ENCODE measurements at regions not wholly inside any gene's neighbourhood (a gene's known extent, or its start where the extent isn't known, plus 50 kb on each side); places are given as distances from the start of the nearest gene placed in this dataset.

- Histone ChIP-seq H3K4me3 (replicated peaks in 1 of 3; ENCODE audit: insufficient read depth in 1 of 3, low read depth in 1 of 3, low read length in 3 of 3) (no peak overlapping the region), H3K27ac (ENCODE audit: insufficient read depth, low read depth, low read length) (no peak overlapping the region), H2AFZ (ENCODE audit: low read depth, low read length) (no peak overlapping the region), H3K9me3 (replicated peaks; ENCODE audit: control insufficient read depth, insufficient read depth, low read length) (no peaks in the 10 kb centered on the region), H4K20me1 (replicated peaks; ENCODE audit: control insufficient read depth, extremely low read depth, insufficient read depth, low read length) (no peaks in the 10 kb centered on the region), H3K4me2 (ENCODE audit: insufficient read depth, low read length) (no peak overlapping the region), H3K79me2 (ENCODE audit: control insufficient read depth, insufficient read depth, low read length) (no peaks in the 10 kb centered on the region), H3K27me3 (ENCODE audit: control insufficient read depth in 2 of 2, insufficient read depth in 2 of 2, low read length in 2 of 2) (no peaks in the 10 kb centered on the region), H3K9ac (replicated peaks; ENCODE audit: extremely low read depth, insufficient read depth, low read length) (no peak overlapping the region), H3K9me1 (replicated peaks; ENCODE audit: control insufficient read depth, extremely low read depth, insufficient read depth, low read length) (no peaks in the 10 kb centered on the region), H3K36me3 (ENCODE audit: control insufficient read depth in 2 of 2, extremely low read depth in 1 of 2, insufficient read depth in 2 of 2, low read length in 2 of 2) (no peaks in the 10 kb centered on the region), H3K4me1 (ENCODE audit: control insufficient read depth, extremely low read depth, insufficient read depth, low read length) (no peaks in the 10 kb centered on the region)
- ChIA-PET POLR2A (no interaction called here), CTCF (interaction anchor here (0.8 kb wide), 1 partner anchor 40 kb away, joined by 3 read pairs; no protein-coding TSS in a partner anchor)
- DNase-seq (ENCODE audit: low read depth, low spot score) (no peak), FAIRE-seq (no peak)
- TF ChIP-seq JUN (IDR thresholded peaks at IDR 0.05; ENCODE audit: borderline replicate concordance, insufficient read depth, insufficient read length, low read depth): no peak
- no peak for TF ChIP-seq EZH2 (IDR thresholded peaks at IDR 0.05; ENCODE audit: borderline replicate concordance, low read depth, low read length, severe bottlenecking)
- TF ChIP-seq CTCF (IDR thresholded peaks at IDR 0.05; ENCODE audit: extremely low read depth in 1 of 2, insufficient read depth in 1 of 2, low read depth in 1 of 2, low read length in 2 of 2): no peak
- TF ChIP-seq POLR2A (IDR thresholded peaks at IDR 0.05; ENCODE audit: low read depth, low read length): no peak
- TF ChIP-seq FOS (IDR thresholded peaks at IDR 0.05; ENCODE audit: borderline replicate concordance, insufficient read depth, low read length): no peak
- no TSS peak for BruUV-seq (replicated peaks)
- intact Hi-C loops (cut with micrococcal nuclease) (no loop called here), dilution Hi-C loops (cut with MboI; ENCODE audit: extremely low pct_ligation_motif_present, low sequenced_read_pairs) (no loop called here)
Measured at GRCh38 chr17:70492368-70492767, 323.0 kb downstream of the KCNJ2 start.

GRCh38 chr17:70493277-70493874, 324.0 kb downstream of the KCNJ2 start:
- H3K27ac ChIP-seq (ENCODE audit: insufficient read depth, low read depth, low read length): no peak overlapping the region
- H3K27me3 ChIP-seq (ENCODE audit: control insufficient read depth in 2 of 2, insufficient read depth in 2 of 2, low read length in 2 of 2): no peaks in the 10 kb centered on the region
- no peaks in the 10 kb centered on the region for H3K4me1 ChIP-seq (ENCODE audit: control insufficient read depth, extremely low read depth, insufficient read depth, low read length)
- TF ChIP-seq MAX (IDR thresholded peaks at IDR 0.05; ENCODE audit: insufficient read depth, insufficient read length) (no peak), MYC (IDR thresholded peaks at IDR 0.05; ENCODE audit: low read depth, low read length) (no peak), EZH2 (IDR thresholded peaks at IDR 0.05; ENCODE audit: borderline replicate concordance, low read depth, low read length, severe bottlenecking) (no peak), POLR2AphosphoS5 (IDR thresholded peaks at IDR 0.05; ENCODE audit: insufficient read depth, low read depth, low read length) (no peak), CTCF (IDR thresholded peaks at IDR 0.05; ENCODE audit: extremely low read depth in 1 of 2, insufficient read depth in 1 of 2, low read depth in 1 of 2, low read length in 2 of 2) (no peak), GATA2 (IDR thresholded peaks at IDR 0.05; ENCODE audit: insufficient read depth, insufficient read length, low read depth, low read length) (no peak), FOS (IDR thresholded peaks at IDR 0.05; ENCODE audit: borderline replicate concordance, insufficient read depth, low read length) (no peak), POLR2A (IDR thresholded peaks at IDR 0.05; ENCODE audit: low read depth, low read length) (no peak), JUN (IDR thresholded peaks at IDR 0.05; ENCODE audit: borderline replicate concordance, insufficient read depth, insufficient read length, low read depth) (no peak)
- no peaks in the 10 kb centered on the region for H3K79me2 ChIP-seq (ENCODE audit: control insufficient read depth, insufficient read depth, low read length)
- H3K9ac ChIP-seq (replicated peaks; ENCODE audit: extremely low read depth, insufficient read depth, low read length): no peak overlapping the region
- no peak overlapping the region for H2AFZ ChIP-seq (ENCODE audit: low read depth, low read length)
- H3K36me3 ChIP-seq (ENCODE audit: control insufficient read depth in 2 of 2, extremely low read depth in 1 of 2, insufficient read depth in 2 of 2, low read length in 2 of 2): no peaks in the 10 kb centered on the region
- H4K20me1 ChIP-seq (replicated peaks; ENCODE audit: control insufficient read depth, extremely low read depth, insufficient read depth, low read length): no peaks in the 10 kb centered on the region
- no peak for FAIRE-seq
- BruUV-seq (replicated peaks): no TSS peak
- no peaks in the 10 kb centered on the region for H3K9me1 ChIP-seq (replicated peaks; ENCODE audit: control insufficient read depth, extremely low read depth, insufficient read depth, low read length)
- no peak overlapping the region for H3K4me2 ChIP-seq (ENCODE audit: insufficient read depth, low read length)
- no peaks in the 10 kb centered on the region for H3K9me3 ChIP-seq (replicated peaks; ENCODE audit: control insufficient read depth, insufficient read depth, low read length)
- POLR2A ChIA-PET: no interaction called here
- intact Hi-C loops (cut with micrococcal nuclease): no loop called here
- no peak for DNase-seq (ENCODE audit: low read depth, low spot score)
- no peak overlapping the region for H3K4me3 ChIP-seq (replicated peaks in 1 of 3; ENCODE audit: insufficient read depth in 1 of 3, low read depth in 1 of 3, low read length in 3 of 3)
- CTCF ChIA-PET: interaction anchor here (0.8 kb wide), 1 partner anchor 41 kb away, joined by 3 read pairs; no protein-coding TSS in a partner anchor
- dilution Hi-C loops (cut with MboI; ENCODE audit: extremely low pct_ligation_motif_present, low sequenced_read_pairs): no loop called here

Measured in endothelial cell of umbilical vein (primary cell).